ENCODE measurements at regions not wholly inside any gene's neighbourhood (a gene's known extent, or its start where the extent isn't known, plus 50 kb on each side); places are given as distances from the start of the nearest gene placed in this dataset.

GRCh38 chr4:66225539-66225938 is 555.2 kb upstream of the EPHA5 start:
- no peak for TF ChIP-seq CTCF (IDR thresholded peaks at IDR 0.05; ENCODE audit: low read depth, low read length, poor library complexity, severe bottlenecking)
- TF ChIP-seq EZH2phosphoT487 (IDR thresholded peaks at IDR 0.05; ENCODE audit: borderline replicate concordance, low read length): no peak
